Stimulated activated CD8-positive, alpha-beta memory T cell treated with anti-CD3 and anti-CD28 coated beads, Interleukin-7, amount 100 ng/mL, for 48 hours (primary cell): ENCODE measurements at regions not wholly inside any gene's neighbourhood (a gene's known extent, or its start where the extent isn't known, plus 50 kb on each side); places are given as distances from the start of the nearest gene placed in this dataset.
A peak's percentile ranks its signal among the peaks of the same experiment; 100 is the strongest.

Experiments used
- DNase-seq, 2 donors: peaks; one replicate each; pipeline ENCODE4 v3.0.0-alpha.2; 2020; ENCODE audit warnings: low read depth in 1 of 2; ENCODE audit errors: extremely low read depth in 1 of 2

GRCh38 chr3:102102394-102102793 is 253.1 kb downstream of the NFKBIZ start:
- no peak for DNase-seq

- DNase-seq = no peak
These were observed 254.7 kb downstream of the NFKBIZ start for GRCh38 chr3:102104033-102104432.

GRCh38 chr3:102105193-102105592 is 255.9 kb downstream of the NFKBIZ start:
- DNase-seq = no peak

- no peak for DNase-seq
These were observed 257.2 kb downstream of the NFKBIZ start for GRCh38 chr3:102106416-102107097.

DNA sequence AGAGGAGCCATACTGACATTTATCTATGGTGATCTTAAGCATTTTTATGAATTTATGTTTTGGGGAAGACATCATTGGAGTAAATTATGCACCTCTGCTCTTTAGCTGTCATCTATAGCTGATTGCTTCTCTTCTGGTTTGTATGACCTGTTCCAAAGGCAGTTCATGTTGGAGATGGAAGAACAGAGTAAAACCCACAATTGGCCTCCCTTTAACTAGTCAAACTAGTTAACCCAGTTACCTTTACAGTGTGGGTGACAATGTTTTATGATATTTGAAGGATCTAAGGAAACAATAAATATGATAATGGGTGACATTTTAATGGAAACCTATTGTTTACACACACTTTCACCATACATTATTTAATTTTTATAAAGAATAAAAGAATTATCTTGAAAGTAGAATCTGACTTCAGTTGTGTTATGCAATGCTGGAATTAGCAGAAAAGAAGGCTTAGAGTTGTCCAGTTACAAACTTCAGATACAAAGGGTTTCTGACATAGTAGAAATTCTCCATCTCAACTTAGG is 263.5 kb downstream of the NFKBIZ start:
- no peak for DNase-seq

DNA sequence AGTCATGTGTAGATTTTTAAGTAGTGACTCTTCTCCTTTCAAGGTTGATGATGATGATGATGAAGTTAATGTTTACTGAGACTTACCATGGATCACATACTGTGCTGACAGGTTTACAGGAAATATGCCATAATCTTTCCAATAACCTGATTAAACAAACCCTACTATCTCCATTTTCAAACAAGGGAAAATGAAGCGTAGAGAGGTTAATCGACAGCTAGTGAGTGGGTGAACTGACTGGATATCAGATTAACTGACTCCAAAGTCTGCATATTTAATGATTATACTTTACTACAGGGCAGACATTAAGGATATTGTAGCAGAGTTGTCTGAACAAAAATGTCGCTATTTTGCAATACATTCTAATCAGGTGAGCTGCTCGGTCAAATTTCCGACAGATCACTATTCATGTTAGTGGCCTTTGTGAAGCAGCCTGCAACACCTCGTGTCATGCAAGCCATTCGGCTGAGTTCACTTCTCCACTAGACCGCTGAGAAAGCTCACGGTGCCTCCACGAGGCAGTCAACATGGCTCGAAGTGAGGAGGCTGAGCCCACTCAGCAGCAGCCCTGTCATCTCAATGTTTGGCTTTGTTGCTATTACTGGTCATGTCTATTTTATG is 264.2 kb downstream of the NFKBIZ start:
- no peak for DNase-seq

- peak in 1 of 2 donors; percentile 40 for DNase-seq
These were observed 265.1 kb downstream of the NFKBIZ start for GRCh38 chr3:102114264-102114979.

- no peak for DNase-seq
These were observed 273.2 kb downstream of the NFKBIZ start for GRCh38 chr3:102122527-102122926.

DNA sequence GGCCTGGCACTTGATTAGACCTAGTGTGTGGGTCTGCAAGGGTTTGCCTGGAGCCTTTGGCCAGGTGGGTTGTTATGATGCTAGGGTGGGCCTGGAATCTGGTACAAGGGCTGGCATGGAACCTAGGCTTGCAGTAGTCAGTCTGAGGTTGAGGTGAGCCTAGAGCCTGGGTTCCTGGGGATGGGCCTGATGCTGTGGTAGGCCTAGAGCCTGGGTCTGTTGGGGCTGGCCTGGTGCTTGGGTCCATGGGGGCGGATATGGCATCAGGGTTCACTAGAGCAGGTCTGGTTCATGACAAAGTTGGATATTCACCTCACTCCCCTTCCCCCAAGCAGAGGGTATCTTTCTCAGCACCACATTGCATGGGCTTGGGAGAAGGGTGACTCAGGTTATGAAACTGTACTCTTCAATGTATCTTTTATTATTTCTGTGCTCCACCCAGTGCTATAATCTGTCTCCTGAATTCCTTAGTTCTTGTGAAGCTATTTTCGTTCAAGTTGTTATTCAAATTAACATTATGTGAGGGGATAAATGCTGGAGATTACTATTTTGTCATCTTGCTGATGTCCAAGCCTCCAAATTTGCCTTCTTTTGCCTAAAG is 274.4 kb downstream of the NFKBIZ start:
- no peak for DNase-seq

- no peak for DNase-seq
These were observed 275.0 kb downstream of the NFKBIZ start for GRCh38 chr3:102124282-102124681.

GRCh38 chr3:102124704-102125103 is 275.4 kb downstream of the NFKBIZ start:
- DNase-seq = no peak

DNA sequence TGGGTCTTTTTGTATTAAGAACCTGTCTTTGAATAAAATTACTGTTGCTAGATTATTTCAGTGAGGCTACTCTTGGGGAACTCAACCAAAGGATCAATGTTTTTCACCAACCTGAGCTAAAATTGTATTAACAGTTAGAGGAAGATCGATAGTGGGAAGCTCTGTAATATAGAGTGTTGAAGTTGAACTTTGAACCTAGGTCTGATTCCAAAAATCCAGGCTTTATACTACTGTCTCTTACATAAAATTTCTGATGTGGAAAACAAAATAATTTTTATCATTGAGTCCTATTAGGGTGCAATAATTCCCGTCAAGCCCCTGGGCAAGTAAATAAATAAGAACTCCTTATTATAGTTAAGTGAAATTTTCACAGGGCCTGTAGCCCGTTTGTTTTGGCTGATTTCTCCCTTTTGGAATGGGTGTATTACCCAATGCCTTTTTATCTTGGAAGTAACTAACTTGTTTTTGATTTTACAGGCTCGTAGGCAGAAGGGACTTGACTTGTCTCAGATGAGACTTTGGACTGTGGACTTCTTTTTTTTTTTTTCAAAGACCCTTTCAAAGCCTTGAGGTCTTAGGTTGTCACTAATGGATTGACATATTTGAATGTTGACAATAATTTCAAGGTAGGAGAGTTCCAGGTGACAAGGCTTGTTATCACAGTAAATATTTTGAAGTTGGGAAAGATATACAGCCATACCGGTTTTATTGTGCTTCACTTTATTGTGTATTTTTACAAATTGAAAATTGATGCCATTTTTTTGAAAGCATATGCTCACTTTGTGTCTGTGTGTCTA is 276.1 kb downstream of the NFKBIZ start:
- no peak for DNase-seq

DNA sequence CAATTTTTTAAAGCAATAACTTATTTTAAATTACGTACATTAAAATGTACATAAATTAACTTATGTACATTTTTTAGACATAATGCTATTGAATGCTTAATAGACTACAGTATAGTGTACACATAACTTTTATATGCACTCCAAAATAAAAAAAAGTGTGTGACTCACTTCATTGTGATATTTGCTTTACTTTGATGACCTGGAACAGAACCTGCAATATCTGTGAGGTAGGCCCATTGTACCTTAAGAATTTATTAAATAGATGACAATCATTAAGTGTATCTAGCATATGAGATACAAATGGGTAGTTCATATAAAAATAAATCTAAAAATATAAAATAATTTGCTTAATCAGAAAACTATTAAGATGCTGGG is 276.7 kb downstream of the NFKBIZ start:
- DNase-seq = no peak

DNA sequence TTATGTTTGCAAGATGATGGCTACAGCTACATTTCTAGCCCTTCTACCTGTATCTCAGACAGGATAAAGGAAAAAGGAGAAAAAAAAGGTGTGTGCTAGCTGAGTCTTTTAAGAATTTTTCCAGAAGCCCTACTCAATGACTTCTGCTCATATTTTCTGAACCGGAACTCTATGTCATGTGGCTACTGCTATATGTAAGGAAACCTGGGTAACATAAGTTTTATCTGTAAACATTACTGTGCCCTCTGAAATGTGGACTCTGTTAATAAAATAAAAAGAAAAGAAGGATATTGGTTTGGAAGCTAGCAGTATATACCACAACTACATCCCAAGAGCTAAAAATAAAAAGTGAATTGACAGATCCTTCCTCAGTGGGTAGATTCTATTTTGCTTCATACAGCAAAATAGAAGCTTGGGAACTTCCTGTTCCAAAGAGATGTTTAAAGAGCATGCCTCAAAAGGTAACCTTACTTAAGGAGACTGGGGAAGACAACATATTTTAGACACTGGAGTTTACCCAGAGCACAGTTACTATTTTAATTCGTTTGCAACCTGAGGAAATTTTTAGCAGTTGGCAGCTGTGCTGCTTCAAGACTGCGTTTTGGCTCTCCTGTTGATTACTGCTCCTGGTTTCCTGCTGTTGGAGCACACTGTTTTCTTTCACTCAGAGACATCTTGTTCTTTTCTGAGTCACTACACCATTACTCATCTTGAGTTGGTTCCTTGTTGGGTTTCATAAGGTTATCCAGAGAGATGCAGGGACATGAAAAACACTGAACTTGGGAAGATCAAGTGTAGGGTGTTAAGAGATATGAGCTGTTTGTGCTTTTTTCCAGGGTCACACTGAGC is 280.7 kb downstream of the NFKBIZ start:
- DNase-seq = no peak

- DNase-seq = no peak
These were observed 283.1 kb downstream of the NFKBIZ start for GRCh38 chr3:102132370-102132769.

- no peak for DNase-seq
These were observed 284.1 kb downstream of the NFKBIZ start for GRCh38 chr3:102133376-102133775.

DNA sequence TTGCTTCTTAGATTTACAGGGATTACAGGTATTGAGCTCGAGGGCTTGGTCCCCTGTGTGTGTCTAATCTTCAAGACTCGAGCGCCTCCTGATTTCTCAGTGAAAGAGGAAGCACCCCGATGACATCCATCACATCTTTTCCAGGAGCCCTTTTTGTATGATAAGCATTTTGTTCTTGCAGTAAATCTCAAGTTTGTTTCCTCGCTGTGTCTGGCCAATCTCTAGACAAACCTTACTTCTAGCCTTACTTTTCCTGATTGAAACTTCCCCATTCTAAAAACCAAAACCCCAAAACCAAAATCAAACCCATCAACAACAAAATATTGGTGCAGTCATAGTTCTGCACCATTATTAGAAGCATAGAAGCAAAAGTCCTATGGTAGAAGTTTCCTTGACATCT is 286.0 kb downstream of the NFKBIZ start:
- no peak for DNase-seq

GRCh38 chr3:102136183-102136582 is 286.9 kb downstream of the NFKBIZ start:
- DNase-seq = no peak

DNA sequence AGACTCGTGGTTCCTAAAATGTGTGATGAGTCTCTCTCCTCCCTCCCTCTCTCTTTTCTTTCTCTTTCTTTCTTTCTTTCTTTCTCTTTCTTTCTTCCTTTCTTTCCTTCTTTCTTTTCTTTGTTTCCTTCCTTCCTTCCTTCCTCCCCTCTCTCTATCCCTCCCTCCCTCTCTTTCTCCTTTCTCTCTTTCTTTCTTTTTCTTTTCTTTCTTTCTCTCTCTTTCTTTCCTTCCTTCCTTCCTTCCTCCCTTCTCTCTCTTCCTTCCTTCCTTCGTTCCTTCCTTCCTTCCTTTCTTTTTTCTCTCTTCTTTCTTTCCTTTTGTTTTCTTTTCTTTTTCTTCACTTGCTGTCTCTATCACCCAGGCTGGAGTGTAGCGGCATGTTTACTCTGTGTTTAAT is 290.8 kb downstream of the NFKBIZ start:
- no peak for DNase-seq
